Smooth muscle cell (in vitro differentiated cells): ENCODE measurements at regions not wholly inside any gene's neighbourhood (a gene's known extent, or its start where the extent isn't known, plus 50 kb on each side); places are given as distances from the start of the nearest gene placed in this dataset.

Experiments used
- DNase-seq: peaks from one replicate; lab custom pipeline; 2025; ENCODE audit not compliant: unreplicated experiment; lab: John Stamatoyannopoulos, UW
- H2AFZ ChIP-seq: fragments of 200-600 bp; sonication (generic); 2 replicates; pipeline ENCODE4 v1.6.0; 2016; ENCODE audit warnings: antibody characterized with exemption, low read depth, mild to moderate bottlenecking
- H3F3A ChIP-seq: fragments of 200-600 bp; sonication (generic); 2 replicates; pipeline ENCODE4 v1.6.0; 2017; ENCODE audit warnings: antibody characterized with exemption, low read depth
- H3K27ac ChIP-seq: fragments of 200-600 bp; sonication (generic); 2 replicates; pipeline ENCODE4 v1.5.1; 2016; ENCODE audit warnings: low read depth, mild to moderate bottlenecking
- H3K27me3 ChIP-seq: fragments of 200-600 bp; sonication (generic); 2 replicates; pipeline ENCODE4 v1.6.1; 2016; ENCODE audit warnings: low read depth, mild to moderate bottlenecking
- H3K36me3 ChIP-seq: fragments of 200-600 bp; sonication (generic); 2 replicates; pipeline ENCODE4 v1.5.1; 2016; ENCODE audit warnings: low read depth
- H3K4me1 ChIP-seq: fragments of 200-600 bp; sonication (generic); 2 replicates; pipeline ENCODE4 v1.5.1; 2016; ENCODE audit warnings: low read depth
- H3K4me2 ChIP-seq: fragments of 200-600 bp; sonication (generic); 2 replicates; pipeline ENCODE4 v1.6.0; 2016; ENCODE audit warnings: mild to moderate bottlenecking
- H3K4me3 ChIP-seq: fragments of 200-600 bp; sonication (generic); 2 replicates; pipeline ENCODE4 v1.5.1; 2016; ENCODE audit warnings: mild to moderate bottlenecking
- H3K79me2 ChIP-seq: fragments of 200-600 bp; sonication (generic); 2 replicates; pipeline ENCODE4 v1.6.0; 2016; ENCODE audit warnings: low read depth, mild to moderate bottlenecking
- H3K9ac ChIP-seq: fragments of 200-600 bp; sonication (generic); 2 replicates; pipeline ENCODE4 v1.6.0; 2016; ENCODE audit warnings: low read depth
- H3K9me3 ChIP-seq: fragments of 200-600 bp; sonication (generic); replicated peaks from 2 replicates; pipeline ENCODE4 v1.5.1; 2016; ENCODE audit warnings: low read depth
- H4K20me1 ChIP-seq: fragments of 200-600 bp; sonication (generic); 2 replicates; pipeline ENCODE4 v1.6.0; 2016; ENCODE audit warnings: low read depth
- WGBS: methylation state at CpG from one replicate; pipeline ENCODE4 v1.1.7; 2016; ENCODE audit warnings: low lambda C conversion rate; 5-methylcytosine and 5-hydroxymethylcytosine counted together
- TF ChIP-seq, protein P1 (sequence below): fragments of 200-600 bp; sonication (generic); IDR thresholded peaks from 2 replicates; pipeline ENCODE4 v1.5.1; 2017; ENCODE audit warnings: borderline replicate concordance, mild to moderate bottlenecking, antibody characterized with exemption; ENCODE audit not compliant: insufficient read depth, poor library complexity, severe bottlenecking

- no peak for DNase-seq
- no peaks in the 10 kb centered on the region for H3K4me1 ChIP-seq
- no peaks in the 10 kb centered on the region for H3K79me2 ChIP-seq
- no peak overlapping the region for H2AFZ ChIP-seq
- H3K4me2 ChIP-seq, result no peak overlapping the region
- no peaks in the 10 kb centered on the region for H4K20me1 ChIP-seq
- no peak overlapping the region for H3K27ac ChIP-seq
- no peaks in the 10 kb centered on the region for H3K9me3 ChIP-seq
- 82% methylated on average over 3 of the region's 3 CpGs for WGBS
- H3K36me3 ChIP-seq, result no peaks in the 10 kb centered on the region
- H3K4me3 ChIP-seq, result no peak overlapping the region
- TF ChIP-seq, protein P1, sequence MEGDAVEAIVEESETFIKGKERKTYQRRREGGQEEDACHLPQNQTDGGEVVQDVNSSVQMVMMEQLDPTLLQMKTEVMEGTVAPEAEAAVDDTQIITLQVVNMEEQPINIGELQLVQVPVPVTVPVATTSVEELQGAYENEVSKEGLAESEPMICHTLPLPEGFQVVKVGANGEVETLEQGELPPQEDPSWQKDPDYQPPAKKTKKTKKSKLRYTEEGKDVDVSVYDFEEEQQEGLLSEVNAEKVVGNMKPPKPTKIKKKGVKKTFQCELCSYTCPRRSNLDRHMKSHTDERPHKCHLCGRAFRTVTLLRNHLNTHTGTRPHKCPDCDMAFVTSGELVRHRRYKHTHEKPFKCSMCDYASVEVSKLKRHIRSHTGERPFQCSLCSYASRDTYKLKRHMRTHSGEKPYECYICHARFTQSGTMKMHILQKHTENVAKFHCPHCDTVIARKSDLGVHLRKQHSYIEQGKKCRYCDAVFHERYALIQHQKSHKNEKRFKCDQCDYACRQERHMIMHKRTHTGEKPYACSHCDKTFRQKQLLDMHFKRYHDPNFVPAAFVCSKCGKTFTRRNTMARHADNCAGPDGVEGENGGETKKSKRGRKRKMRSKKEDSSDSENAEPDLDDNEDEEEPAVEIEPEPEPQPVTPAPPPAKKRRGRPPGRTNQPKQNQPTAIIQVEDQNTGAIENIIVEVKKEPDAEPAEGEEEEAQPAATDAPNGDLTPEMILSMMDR, result no peak
- H3F3A ChIP-seq, result no peaks in the 10 kb centered on the region
- H3K27me3 ChIP-seq, result no peaks in the 10 kb centered on the region
- no peak overlapping the region for H3K9ac ChIP-seq
These were observed 357.5 kb upstream of the FAM47C start for GRCh38 chrX:36650622-36651021.

- H3K27ac ChIP-seq, result no peak overlapping the region
- TF ChIP-seq, protein P1, result no peak
- H3K4me1 ChIP-seq, result no peaks in the 10 kb centered on the region
- H3F3A ChIP-seq, result no peaks in the 10 kb centered on the region
- WGBS, result 86% methylated on average over 1 of the region's 1 CpG
- DNase-seq, result no peak
- no peaks in the 10 kb centered on the region for H3K36me3 ChIP-seq
- H4K20me1 ChIP-seq, result no peaks in the 10 kb centered on the region
- no peaks in the 10 kb centered on the region for H3K27me3 ChIP-seq
- H3K4me3 ChIP-seq, result no peak overlapping the region
- no peak overlapping the region for H2AFZ ChIP-seq
- H3K79me2 ChIP-seq, result no peaks in the 10 kb centered on the region
- H3K4me2 ChIP-seq, result no peak overlapping the region
- no peaks in the 10 kb centered on the region for H3K9me3 ChIP-seq
- H3K9ac ChIP-seq, result no peak overlapping the region
These were observed 324.7 kb upstream of the FAM47C start for GRCh38 chrX:36683507-36683906.

GRCh38 chrX:36684053-36684452, 324.1 kb upstream of the FAM47C start:
- H3K9me3 ChIP-seq, result no peaks in the 10 kb centered on the region
- TF ChIP-seq, protein P1, result no peak
- no peaks in the 10 kb centered on the region for H3K4me1 ChIP-seq
- H3K36me3 ChIP-seq, result no peaks in the 10 kb centered on the region
- no peaks in the 10 kb centered on the region for H3K27me3 ChIP-seq
- H3F3A ChIP-seq, result no peaks in the 10 kb centered on the region
- no peaks in the 10 kb centered on the region for H3K79me2 ChIP-seq
- H3K4me3 ChIP-seq, result no peak overlapping the region
- H3K27ac ChIP-seq, result no peak overlapping the region
- H3K9ac ChIP-seq, result no peak overlapping the region
- DNase-seq, result no peak
- H4K20me1 ChIP-seq, result no peaks in the 10 kb centered on the region
- H3K4me2 ChIP-seq, result no peak overlapping the region
- no peak overlapping the region for H2AFZ ChIP-seq

DNA sequence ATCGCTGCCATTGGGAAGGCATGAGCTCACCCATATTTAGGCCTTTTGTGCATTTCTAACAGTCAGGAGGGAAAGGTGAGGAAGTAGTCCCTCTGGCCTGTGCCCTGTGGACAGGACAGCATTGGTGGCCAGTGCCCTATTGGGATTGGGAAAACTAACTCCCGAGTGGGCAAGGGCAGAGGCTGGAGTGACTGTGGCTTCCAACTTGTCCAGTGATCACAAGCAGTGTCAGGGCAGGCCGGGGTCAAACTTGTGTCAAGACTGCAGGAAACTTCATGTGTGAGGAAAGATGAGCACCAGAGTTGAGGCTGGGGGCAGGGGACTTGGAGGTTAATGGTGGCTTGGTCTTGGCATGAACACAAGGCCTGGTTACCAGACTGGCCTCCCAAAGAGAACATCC, 286.2 kb upstream of the FAM47C start:
- Histone ChIP-seq H3K36me3 (no peaks in the 10 kb centered on the region), H3K4me3 (no peak overlapping the region), H2AFZ (no peak overlapping the region), H3K79me2 (no peaks in the 10 kb centered on the region), H3K9ac (no peak overlapping the region), H3F3A (no peaks in the 10 kb centered on the region), H3K27me3 (no peaks in the 10 kb centered on the region), H3K9me3 (no peaks in the 10 kb centered on the region), H4K20me1 (no peaks in the 10 kb centered on the region), H3K27ac (no peak overlapping the region), H3K4me1 (no peaks in the 10 kb centered on the region), H3K4me2 (no peak overlapping the region)
- DNase-seq, result no peak
- TF ChIP-seq, protein P1, result no peak
- 79% methylated on average over 3 of the region's 3 CpGs for WGBS
